GM19043 (cell line): ENCODE measurements at regions not wholly inside any gene's neighbourhood (a gene's known extent, or its start where the extent isn't known, plus 50 kb on each side); places are given as distances from the start of the nearest gene placed in this dataset.

Experiments
- ATAC-seq: cut with Tn5 transposase; IDR thresholded peaks from one replicate; pipeline ENCODE4 v1.9.1; 2021; ENCODE audit warnings: low read depth; ENCODE audit not compliant: unreplicated experiment

GRCh38 chr4:56757821-56758411, 63.6 kb downstream of the SPINK2 start:
- peak; percentile 88 for ATAC-seq

- ATAC-seq, result peak; percentile 40
Observed at GRCh38 chr4:56757261-56757746, 64.2 kb downstream of the SPINK2 start.

GRCh38 chr4:56755901-56756300, 65.6 kb downstream of the SPINK2 start:
- no peak for ATAC-seq

GRCh38 chr4:56752985-56753384, 68.5 kb downstream of the SPINK2 start:
- no peak for ATAC-seq

- ATAC-seq, result peak; percentile 75
Observed at GRCh38 chr4:56750231-56750630, 69.1 kb upstream of the HOPX start.

GRCh38 chr4:56748271-56748670, 67.2 kb upstream of the HOPX start:
- no peak for ATAC-seq

- no peak for ATAC-seq
Observed at GRCh38 chr4:56746639-56747038, 65.5 kb upstream of the HOPX start.

GRCh38 chr4:56745042-56745441, 63.9 kb upstream of the HOPX start:
- ATAC-seq, result no peak

GRCh38 chr4:56744030-56744429, 62.9 kb upstream of the HOPX start:
- ATAC-seq, result no peak

GRCh38 chr4:56743550-56743949, 62.5 kb upstream of the HOPX start:
- ATAC-seq, result no peak

GRCh38 chr4:56742080-56742871, 61.2 kb upstream of the HOPX start:
- ATAC-seq, result no peak

GRCh38 chr4:56741595-56741994, 60.5 kb upstream of the HOPX start:
- no peak for ATAC-seq

- no peak for ATAC-seq
Observed at GRCh38 chr4:56739066-56739777, 58.1 kb upstream of the HOPX start.

GRCh38 chr4:56737666-56738065, 56.6 kb upstream of the HOPX start:
- ATAC-seq, result no peak

- ATAC-seq, result no peak
Observed at GRCh38 chr4:56733352-56733751, 52.3 kb upstream of the HOPX start.

GRCh38 chr4:56732301-56732700, 51.2 kb upstream of the HOPX start:
- no peak for ATAC-seq

GRCh38 chr4:56731857-56732256, 50.8 kb upstream of the HOPX start:
- no peak for ATAC-seq
